BJ (cell line): ENCODE measurements at regions not wholly inside any gene's neighbourhood (a gene's known extent, or its start where the extent isn't known, plus 50 kb on each side); places are given as distances from the start of the nearest gene placed in this dataset.

Experiments
- CTCF ChIA-PET: fragments of 350-600 bp; formaldehyde crosslinking; extraction: SDS; loops from one replicate; lab custom pipeline; 2021; ENCODE audit warnings: antibody characterized with exemption, inconsistent platforms; lab: Yijun Ruan, JAX
- POLR2A ChIA-PET: fragments of 300-600 bp; sonication (Branson Sonifier 250); formaldehyde crosslinking; extraction: SDS; loops from one replicate; lab custom pipeline; 2021; ENCODE audit warnings: antibody characterized with exemption; lab: Charles Lee
- DNase-seq: peaks from one replicate; pipeline ENCODE4 v3.0.0-alpha.2; 2011; ENCODE audit warnings: low read depth
- H3K27me3 ChIP-seq: 2 replicates; pipeline ENCODE4 v1.6.0; 2011; ENCODE audit warnings: low read length; ENCODE audit not compliant: control insufficient read depth, insufficient read depth
- H3K36me3 ChIP-seq: 2 replicates; pipeline ENCODE4 v1.5.1; 2011; ENCODE audit warnings: low read length; ENCODE audit not compliant: control insufficient read depth, insufficient read depth
- H3K4me3 ChIP-seq: 2 replicates; pipeline ENCODE4 v1.5.1; 2011; ENCODE audit warnings: low read depth, mild to moderate bottlenecking, control low read depth, low read length
- TF ChIP-seq, protein P1 (sequence below): IDR thresholded peaks from 2 replicates; pipeline ENCODE4 v1.5.1; 2011; ENCODE audit warnings: low read depth, mild to moderate bottlenecking, control low read depth, inconsistent platforms, low read length, moderate library complexity; ENCODE audit not compliant: insufficient read depth

DNA sequence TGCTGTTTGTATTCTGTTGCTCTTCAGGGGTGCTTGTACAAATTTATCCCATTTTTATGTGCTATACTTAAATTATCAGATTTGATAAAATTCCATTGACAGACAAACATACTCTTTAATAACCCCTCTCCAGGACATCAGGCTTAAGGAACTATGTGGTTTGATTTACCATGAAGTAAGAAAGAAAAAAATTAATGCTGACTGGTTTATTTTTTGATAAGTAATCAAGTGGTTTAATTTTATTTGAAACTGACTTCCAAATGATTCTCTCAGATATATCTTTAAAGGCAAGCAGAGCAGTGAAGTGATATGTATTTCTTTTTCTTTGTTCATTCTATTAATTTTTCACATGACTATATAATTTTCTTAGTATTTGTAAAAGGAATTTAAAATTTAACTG lies 1168.1 kb downstream of the OLFM4 start:
- ChIA-PET CTCF (no interaction called here), POLR2A (no interaction called here)
- DNase-seq: no peak
- H3K4me3 ChIP-seq: no peak overlapping the region
- TF ChIP-seq, protein P1, sequence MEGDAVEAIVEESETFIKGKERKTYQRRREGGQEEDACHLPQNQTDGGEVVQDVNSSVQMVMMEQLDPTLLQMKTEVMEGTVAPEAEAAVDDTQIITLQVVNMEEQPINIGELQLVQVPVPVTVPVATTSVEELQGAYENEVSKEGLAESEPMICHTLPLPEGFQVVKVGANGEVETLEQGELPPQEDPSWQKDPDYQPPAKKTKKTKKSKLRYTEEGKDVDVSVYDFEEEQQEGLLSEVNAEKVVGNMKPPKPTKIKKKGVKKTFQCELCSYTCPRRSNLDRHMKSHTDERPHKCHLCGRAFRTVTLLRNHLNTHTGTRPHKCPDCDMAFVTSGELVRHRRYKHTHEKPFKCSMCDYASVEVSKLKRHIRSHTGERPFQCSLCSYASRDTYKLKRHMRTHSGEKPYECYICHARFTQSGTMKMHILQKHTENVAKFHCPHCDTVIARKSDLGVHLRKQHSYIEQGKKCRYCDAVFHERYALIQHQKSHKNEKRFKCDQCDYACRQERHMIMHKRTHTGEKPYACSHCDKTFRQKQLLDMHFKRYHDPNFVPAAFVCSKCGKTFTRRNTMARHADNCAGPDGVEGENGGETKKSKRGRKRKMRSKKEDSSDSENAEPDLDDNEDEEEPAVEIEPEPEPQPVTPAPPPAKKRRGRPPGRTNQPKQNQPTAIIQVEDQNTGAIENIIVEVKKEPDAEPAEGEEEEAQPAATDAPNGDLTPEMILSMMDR: no peak
- H3K36me3 ChIP-seq: no peaks in the 10 kb centered on the region
- H3K27me3 ChIP-seq: no peaks in the 10 kb centered on the region

DNA sequence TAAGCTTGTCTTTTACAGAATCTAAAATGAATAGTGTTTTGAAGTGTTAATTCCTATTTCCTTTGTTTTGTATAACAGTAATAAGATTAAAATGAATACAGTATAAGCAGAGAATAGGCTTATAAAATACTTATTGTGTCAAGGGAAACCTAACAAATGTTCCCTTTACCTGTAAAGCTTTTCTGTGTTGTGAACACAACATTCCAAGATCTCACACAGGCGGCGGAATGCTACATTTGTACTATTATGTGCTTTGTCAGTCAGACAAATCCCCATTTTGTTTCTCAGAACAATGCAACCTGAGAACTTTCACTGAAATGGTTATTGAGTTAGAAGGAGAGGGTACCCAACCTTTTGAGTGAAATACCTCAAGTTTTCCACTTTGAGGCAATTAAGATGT lies 1170.3 kb downstream of the OLFM4 start:
- H3K4me3 ChIP-seq: no peak overlapping the region
- ChIA-PET POLR2A (no interaction called here), CTCF (no interaction called here)
- TF ChIP-seq, protein P1: no peak
- no peaks in the 10 kb centered on the region for H3K27me3 ChIP-seq
- H3K36me3 ChIP-seq: no peaks in the 10 kb centered on the region
- no peak for DNase-seq

DNA sequence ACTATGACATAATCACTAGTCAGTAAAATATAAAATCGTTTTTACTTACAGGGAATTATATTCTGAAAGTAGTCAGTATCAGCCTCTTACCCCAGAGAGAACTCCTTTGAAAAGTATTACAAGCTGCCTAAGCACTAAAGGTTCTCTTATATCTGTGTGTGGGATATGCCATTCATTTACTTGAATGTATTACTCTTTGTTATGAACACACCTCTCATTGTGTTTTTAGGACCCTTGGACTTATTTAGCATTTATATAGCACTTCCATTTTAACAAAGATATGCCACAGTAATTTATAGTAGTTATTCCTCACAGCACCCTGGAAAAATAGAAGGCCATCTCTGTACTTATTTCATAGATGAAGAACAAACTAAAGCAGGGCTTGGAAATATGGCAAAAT lies 1178.0 kb downstream of the OLFM4 start:
- POLR2A ChIA-PET: no interaction called here
- CTCF ChIA-PET: no interaction called here
- TF ChIP-seq, protein P1: no peak
- DNase-seq: no peak
- no peaks in the 10 kb centered on the region for H3K36me3 ChIP-seq
- H3K27me3 ChIP-seq: no peaks in the 10 kb centered on the region
- no peak overlapping the region for H3K4me3 ChIP-seq

GRCh38 chr13:54210397-54211049 lies 1181.9 kb downstream of the OLFM4 start:
- CTCF ChIA-PET: no interaction called here

DNA sequence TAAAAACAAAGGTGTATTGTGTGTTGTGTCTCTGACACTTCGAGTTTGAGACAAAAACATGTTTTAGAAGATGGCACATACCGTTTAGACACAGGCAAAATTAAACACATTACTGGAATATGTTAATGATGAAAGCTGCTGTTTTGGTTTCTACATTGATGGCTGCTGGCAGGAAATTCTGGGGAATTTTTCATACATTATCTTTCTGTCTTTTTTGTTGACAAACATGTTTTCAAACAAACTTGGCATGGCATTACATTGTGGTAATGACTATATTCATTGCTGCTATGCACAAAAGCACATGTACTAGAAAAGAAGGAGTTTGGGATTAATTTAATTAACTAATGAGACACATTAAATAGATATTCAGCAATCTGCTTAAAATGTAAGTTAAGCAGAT lies 1187.6 kb downstream of the OLFM4 start:
- no peaks in the 10 kb centered on the region for H3K27me3 ChIP-seq
- no peak for DNase-seq
- no peaks in the 10 kb centered on the region for H3K36me3 ChIP-seq
- TF ChIP-seq, protein P1: no peak
- no peak overlapping the region for H3K4me3 ChIP-seq
- ChIA-PET CTCF (no interaction called here), POLR2A (no interaction called here)

More at GRCh38 chr13:54210397-54211049, 1181.9 kb downstream of the OLFM4 start:
- POLR2A ChIA-PET: no interaction called here
- no peaks in the 10 kb centered on the region for H3K27me3 ChIP-seq
- no peaks in the 10 kb centered on the region for H3K36me3 ChIP-seq
- DNase-seq: no peak
- no peak overlapping the region for H3K4me3 ChIP-seq
- TF ChIP-seq, protein P1: no peak
